ENCODE measurements at regions not wholly inside any gene's neighbourhood (a gene's known extent, or its start where the extent isn't known, plus 50 kb on each side); places are given as distances from the start of the nearest gene placed in this dataset.

DNA sequence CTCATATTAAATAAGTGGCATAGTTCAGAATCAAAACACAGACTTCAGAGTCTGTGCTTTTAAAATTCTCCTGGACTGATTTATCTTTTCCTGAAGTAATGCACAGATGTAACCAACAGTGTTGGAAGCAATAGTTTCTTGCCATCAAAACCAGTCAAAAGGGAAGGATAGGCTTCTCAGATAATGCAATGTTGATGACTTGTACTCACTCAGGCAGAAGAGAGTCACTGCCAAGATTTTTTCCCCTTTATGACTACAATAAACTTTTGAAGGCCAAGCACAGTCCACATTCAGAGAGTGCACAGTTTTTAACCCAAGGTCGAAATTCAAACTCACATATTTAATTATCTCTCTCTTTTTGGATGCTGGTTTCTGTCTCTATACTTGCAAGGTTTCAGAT is 305.0 kb upstream of the SGO1 start:
- TF ChIP-seq, protein P1, sequence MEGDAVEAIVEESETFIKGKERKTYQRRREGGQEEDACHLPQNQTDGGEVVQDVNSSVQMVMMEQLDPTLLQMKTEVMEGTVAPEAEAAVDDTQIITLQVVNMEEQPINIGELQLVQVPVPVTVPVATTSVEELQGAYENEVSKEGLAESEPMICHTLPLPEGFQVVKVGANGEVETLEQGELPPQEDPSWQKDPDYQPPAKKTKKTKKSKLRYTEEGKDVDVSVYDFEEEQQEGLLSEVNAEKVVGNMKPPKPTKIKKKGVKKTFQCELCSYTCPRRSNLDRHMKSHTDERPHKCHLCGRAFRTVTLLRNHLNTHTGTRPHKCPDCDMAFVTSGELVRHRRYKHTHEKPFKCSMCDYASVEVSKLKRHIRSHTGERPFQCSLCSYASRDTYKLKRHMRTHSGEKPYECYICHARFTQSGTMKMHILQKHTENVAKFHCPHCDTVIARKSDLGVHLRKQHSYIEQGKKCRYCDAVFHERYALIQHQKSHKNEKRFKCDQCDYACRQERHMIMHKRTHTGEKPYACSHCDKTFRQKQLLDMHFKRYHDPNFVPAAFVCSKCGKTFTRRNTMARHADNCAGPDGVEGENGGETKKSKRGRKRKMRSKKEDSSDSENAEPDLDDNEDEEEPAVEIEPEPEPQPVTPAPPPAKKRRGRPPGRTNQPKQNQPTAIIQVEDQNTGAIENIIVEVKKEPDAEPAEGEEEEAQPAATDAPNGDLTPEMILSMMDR (IDR thresholded peaks at IDR 0.05), result no peak
- no peak for TF ChIP-seq POLR2A (IDR thresholded peaks at IDR 0.05)

All from testis (tissue), 2 donors.